B cell (primary cell): ENCODE measurements at regions not wholly inside any gene's neighbourhood (a gene's known extent, or its start where the extent isn't known, plus 50 kb on each side); places are given as distances from the start of the nearest gene placed in this dataset.

Source experiments
- ATAC-seq: fragments of 200-7000 bp; cut with Tn5 transposase; one replicate; pipeline ENCODE4 v1.10.0; 2021; ENCODE audit warnings: low read depth, mild to moderate bottlenecking, moderate number of reproducible peaks, moderate library complexity
- CTCF ChIA-PET: fragments of 350-600 bp; sonication (Branson Sonifier 250); formaldehyde crosslinking; loops from one replicate; lab custom pipeline; 2021; ENCODE audit warnings: antibody characterized with exemption, inconsistent platforms; lab: Charles Lee
- POLR2A ChIA-PET: fragments of 350-600 bp; sonication (Branson Sonifier 250); formaldehyde crosslinking; loops from one replicate; lab custom pipeline; 2021; ENCODE audit warnings: antibody characterized with exemption; lab: Charles Lee
- DNase-seq: peaks from one replicate; pipeline ENCODE4 v3.0.0; 2013
- H2AFZ ChIP-seq: 2 replicates; pipeline ENCODE4 v1.6.1; 2012; ENCODE audit warnings: mild to moderate bottlenecking, low read depth, low read length; ENCODE audit not compliant: insufficient read depth, poor library complexity, severe bottlenecking
- H3K27ac ChIP-seq, 2 donors: 1 replicate in 1 of 2; 2 replicates in 1 of 2; pipeline ENCODE4 v1.5.1; 2012 to 2013; ENCODE audit warnings: low read length in 2 of 2, mild to moderate bottlenecking in 2 of 2, moderate library complexity in 1 of 2
- H3K27me3 ChIP-seq, 4 experiments: fragments of 200-600 bp in 1 of 4; sonication (generic) in 1 of 4; replicated peaks in 1 of 4; 1 replicate in 2 of 4; 2 replicates in 2 of 4; pipeline versions ENCODE4 v1.6.1 to v1.7.0; 2013 to 2016; ENCODE audit warnings: low read length in 3 of 4, mild to moderate bottlenecking in 2 of 4, mixed read lengths in 1 of 4, moderate library complexity in 1 of 4; ENCODE audit not compliant: insufficient read depth in 4 of 4, control insufficient read depth in 3 of 4; ENCODE audit errors: control extremely low read depth in 1 of 4
- H3K36me3 ChIP-seq, 2 experiments: replicated peaks in 1 of 2; 1 replicate in 1 of 2; 2 replicates in 1 of 2; pipeline versions ENCODE4 v1.6.1 to v1.7.1; 2013; ENCODE audit warnings: low read length in 1 of 2; ENCODE audit not compliant: insufficient read depth in 2 of 2, control insufficient read depth in 1 of 2; ENCODE audit errors: control extremely low read depth in 1 of 2, extremely low read depth in 1 of 2
- H3K4me1 ChIP-seq, 2 donors: fragments of 200-600 bp in 1 of 2; sonication (generic) in 1 of 2; 1 replicate in 1 of 2; 2 replicates in 1 of 2; pipeline versions ENCODE4 v1.5.1 to v1.6.1; 2013 to 2017; ENCODE audit warnings: low read length in 2 of 2; ENCODE audit not compliant: control insufficient read depth in 2 of 2, insufficient read depth in 2 of 2
- H3K4me2 ChIP-seq: replicated peaks from 2 replicates; pipeline ENCODE3; 2012; ENCODE audit warnings: mild to moderate bottlenecking, low read depth, low read length; ENCODE audit not compliant: poor library complexity, severe bottlenecking
- H3K4me3 ChIP-seq, 5 experiments: fragments of 200-600 bp in 1 of 5; sonication (generic) in 1 of 5; 1 replicate in 3 of 5; 2 replicates in 2 of 5; pipeline versions ENCODE4 v1.5.1 to v1.7.0; 2011 to 2016; ENCODE audit warnings: low read length in 4 of 5, mild to moderate bottlenecking in 4 of 5, low read depth in 2 of 5, control low read depth in 1 of 5, moderate library complexity in 1 of 5; ENCODE audit not compliant: insufficient read depth in 1 of 5; ENCODE audit errors: control extremely low read depth in 1 of 5, extremely low read depth in 1 of 5
- H3K79me2 ChIP-seq: fragments of 200-600 bp; sonication (generic); one replicate; pipeline ENCODE4 v1.6.0; 2016; ENCODE audit warnings: low read length; ENCODE audit not compliant: control insufficient read depth, insufficient read depth
- H3K9ac ChIP-seq: fragments of 200-600 bp; sonication (generic); 2 replicates; pipeline ENCODE4 v1.6.1; 2017; ENCODE audit warnings: mild to moderate bottlenecking, low read length, moderate library complexity
- H3K9me3 ChIP-seq, 3 donors: one replicate each; pipeline versions ENCODE4 v1.6.1 to v1.7.1; 2013; ENCODE audit warnings: low read length in 2 of 3; ENCODE audit not compliant: control insufficient read depth in 2 of 3, insufficient read depth in 1 of 3; ENCODE audit errors: control extremely low read depth in 1 of 3
- H4K20me1 ChIP-seq: 2 replicates; pipeline ENCODE4 v1.6.0; 2012; ENCODE audit warnings: mild to moderate bottlenecking, low read length; ENCODE audit not compliant: insufficient read depth, control insufficient read depth, poor library complexity, severe bottlenecking
- H3K27ac Mint-ChIP-seq: one replicate; pipeline ENCODE4 v1.8.0; 2021; ENCODE audit warnings: mixed read lengths
- H3K27me3 Mint-ChIP-seq: one replicate; pipeline ENCODE4 v1.8.0; 2021; ENCODE audit warnings: mixed read lengths
- H3K4me1 Mint-ChIP-seq: one replicate; pipeline ENCODE4 v1.8.0; 2021; ENCODE audit warnings: mixed read lengths
- H3K4me3 Mint-ChIP-seq: one replicate; pipeline ENCODE4 v1.8.0; 2021; ENCODE audit warnings: mixed read lengths
- H3K9me3 Mint-ChIP-seq: one replicate; pipeline ENCODE4 v1.8.0; 2022; ENCODE audit warnings: mixed read lengths; ENCODE audit not compliant: insufficient read depth
- EZH2 ChIP-seq: IDR thresholded peaks from 2 replicates; pipeline ENCODE4 v1.6.1; 2012; ENCODE audit warnings: borderline replicate concordance, low read depth, mild to moderate bottlenecking, moderate library complexity, low read length; ENCODE audit not compliant: insufficient read depth, poor library complexity, severe bottlenecking
- WGBS: methylation state at CpG from one replicate; pipeline ENCODE4 v1.1.5; 2013; ENCODE audit warnings: missing lambda C conversion rate; ENCODE audit not compliant: insufficient coverage; 5-methylcytosine and 5-hydroxymethylcytosine counted together
- intact Hi-C: fragments of 100-400 bp; cut with micrococcal nuclease; formaldehyde crosslinking; loops from one replicate; pipeline ENCODE4 v1.10.0; 2022
- TF ChIP-seq, protein P1 (sequence below): fragments of 200-600 bp; IDR thresholded peaks from one replicate; pipeline ENCODE4 v1.8.0; 2022; ENCODE audit warnings: antibody characterized with exemption, mild to moderate bottlenecking

DNA sequence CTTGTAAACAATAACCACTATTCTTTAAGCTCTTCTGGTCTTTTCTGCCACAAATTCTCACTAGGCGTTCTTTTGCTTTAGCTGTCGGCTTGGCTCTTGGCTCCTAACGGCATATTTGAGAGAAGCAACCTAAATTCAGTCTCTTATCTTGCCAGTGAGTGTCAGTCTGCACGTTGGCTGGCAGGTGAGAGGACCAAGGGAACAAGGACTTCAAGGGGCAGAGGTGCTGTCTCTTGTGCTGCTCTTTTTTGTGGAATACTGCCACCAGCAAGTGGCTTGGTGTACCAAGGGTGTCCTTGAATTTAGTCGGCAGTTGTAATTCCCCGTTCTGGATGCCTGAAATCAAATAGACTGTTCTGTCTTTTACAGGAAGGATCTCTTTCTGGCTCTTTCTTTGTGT, 77.8 kb upstream of the SLC4A4 start:
- no peak overlapping the region for H2AFZ ChIP-seq
- no peak overlapping the region for H3K9ac ChIP-seq
- no peaks in the 10 kb centered on the region for H3K27me3 ChIP-seq
- H3K4me2 ChIP-seq, result no peak overlapping the region
- H3K4me1 ChIP-seq, result peaks cover 0 to 4% of the 10 kb centered on the region in 2 donors
- no peak overlapping the region for H3K4me3 ChIP-seq
- ChIA-PET CTCF (no interaction called here), POLR2A (no interaction called here)
- no peaks in the 10 kb centered on the region for H3K36me3 ChIP-seq
- ATAC-seq, result no peak
- H4K20me1 ChIP-seq, result no peaks in the 10 kb centered on the region
- no peak for TF ChIP-seq EZH2
- TF ChIP-seq, protein P1, sequence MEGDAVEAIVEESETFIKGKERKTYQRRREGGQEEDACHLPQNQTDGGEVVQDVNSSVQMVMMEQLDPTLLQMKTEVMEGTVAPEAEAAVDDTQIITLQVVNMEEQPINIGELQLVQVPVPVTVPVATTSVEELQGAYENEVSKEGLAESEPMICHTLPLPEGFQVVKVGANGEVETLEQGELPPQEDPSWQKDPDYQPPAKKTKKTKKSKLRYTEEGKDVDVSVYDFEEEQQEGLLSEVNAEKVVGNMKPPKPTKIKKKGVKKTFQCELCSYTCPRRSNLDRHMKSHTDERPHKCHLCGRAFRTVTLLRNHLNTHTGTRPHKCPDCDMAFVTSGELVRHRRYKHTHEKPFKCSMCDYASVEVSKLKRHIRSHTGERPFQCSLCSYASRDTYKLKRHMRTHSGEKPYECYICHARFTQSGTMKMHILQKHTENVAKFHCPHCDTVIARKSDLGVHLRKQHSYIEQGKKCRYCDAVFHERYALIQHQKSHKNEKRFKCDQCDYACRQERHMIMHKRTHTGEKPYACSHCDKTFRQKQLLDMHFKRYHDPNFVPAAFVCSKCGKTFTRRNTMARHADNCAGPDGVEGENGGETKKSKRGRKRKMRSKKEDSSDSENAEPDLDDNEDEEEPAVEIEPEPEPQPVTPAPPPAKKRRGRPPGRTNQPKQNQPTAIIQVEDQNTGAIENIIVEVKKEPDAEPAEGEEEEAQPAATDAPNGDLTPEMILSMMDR, result no peak
- 74% methylated on average over 5 of the region's 6 CpGs for WGBS
- no peaks in the 10 kb centered on the region for H3K9me3 Mint-ChIP-seq
- peaks cover 7% of the 10 kb centered on the region for H3K4me1 Mint-ChIP-seq
- H3K79me2 ChIP-seq, result no peaks in the 10 kb centered on the region
- no peak for DNase-seq
- no peak overlapping the region for H3K27ac ChIP-seq
- H3K27me3 Mint-ChIP-seq, result peaks cover 19% of the 10 kb centered on the region
- no peak overlapping the region for H3K27ac Mint-ChIP-seq
- no peak overlapping the region for H3K4me3 Mint-ChIP-seq
- no peaks in the 10 kb centered on the region for H3K9me3 ChIP-seq
- intact Hi-C loops, result no loop called here

DNA sequence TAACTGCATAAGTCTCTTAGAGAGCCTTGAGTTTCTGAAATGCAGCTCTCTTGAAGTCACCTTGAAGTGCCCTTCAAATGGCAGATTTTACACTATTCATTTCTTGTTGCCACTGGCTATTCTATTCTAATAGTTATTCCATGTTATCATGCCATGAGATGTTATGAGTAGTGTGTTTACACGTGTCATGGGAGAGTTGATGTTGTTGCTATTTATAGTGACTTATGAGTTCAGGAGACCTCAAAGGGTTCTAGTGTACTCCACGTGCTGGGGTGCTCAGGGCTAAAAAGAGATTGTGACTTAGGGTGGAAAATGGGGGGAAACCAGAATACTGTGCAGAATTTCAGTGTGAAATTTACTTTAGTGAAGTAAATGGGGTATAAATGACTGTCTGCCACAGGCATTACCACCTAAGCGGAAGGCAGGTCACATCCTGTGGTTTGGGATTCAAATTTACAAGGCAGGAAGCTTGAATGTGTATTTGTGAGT, 77.1 kb upstream of the SLC4A4 start:
- Mint-ChIP-seq H3K9me3 (no peaks in the 10 kb centered on the region), H3K4me1 (peaks cover 7% of the 10 kb centered on the region), H3K27ac (no peak overlapping the region), H3K27me3 (peaks cover 19% of the 10 kb centered on the region), H3K4me3 (no peak overlapping the region)
- peaks cover 0 to 4% of the 10 kb centered on the region in 2 donors for H3K4me1 ChIP-seq
- H3K27ac ChIP-seq, result no peak overlapping the region
- intact Hi-C loops, result no loop called here
- no peak for TF ChIP-seq EZH2
- TF ChIP-seq, protein P1, result no peak
- no peak overlapping the region for H2AFZ ChIP-seq
- ChIA-PET POLR2A (no interaction called here), CTCF (no interaction called here)
- no peaks in the 10 kb centered on the region for H3K79me2 ChIP-seq
- H3K4me2 ChIP-seq, result no peak overlapping the region
- H3K27me3 ChIP-seq, result no peaks in the 10 kb centered on the region
- H3K4me3 ChIP-seq, result no peak overlapping the region
- DNase-seq, result no peak
- H4K20me1 ChIP-seq, result no peaks in the 10 kb centered on the region
- H3K9me3 ChIP-seq, result no peaks in the 10 kb centered on the region
- H3K36me3 ChIP-seq, result no peaks in the 10 kb centered on the region
- H3K9ac ChIP-seq, result no peak overlapping the region
- no peak for ATAC-seq
- WGBS, result 67% methylated on average over 3 of the region's 3 CpGs
